ENCODE measurements at regions not wholly inside any gene's neighbourhood (a gene's known extent, or its start where the extent isn't known, plus 50 kb on each side); places are given as distances from the start of the nearest gene placed in this dataset.

DNA sequence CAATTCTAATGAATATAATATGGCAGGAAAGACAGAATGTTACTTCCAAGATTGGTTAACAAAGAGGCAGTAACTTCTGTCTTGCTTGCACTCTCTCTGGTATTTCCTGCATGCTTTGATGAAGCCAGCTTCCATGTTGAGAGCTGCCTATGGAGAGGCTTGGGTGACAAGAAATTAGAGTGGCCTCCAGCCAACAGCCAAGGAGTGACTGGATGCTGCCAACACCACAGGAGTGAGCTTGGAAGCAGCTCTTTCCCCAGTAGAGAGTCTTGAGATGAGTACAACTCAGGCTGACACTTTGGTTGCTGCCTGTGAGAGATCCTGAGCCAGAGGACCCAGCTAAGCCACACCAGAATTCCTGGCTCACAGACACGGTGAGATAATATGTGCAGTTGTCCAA lies 183.1 kb downstream of the RMST start:
- TF ChIP-seq PKNOX1 (IDR thresholded peaks at IDR 0.05) (no peak), CTBP1 (IDR thresholded peaks at IDR 0.05; ENCODE audit: borderline replicate concordance) (no peak), FOXM1 (IDR thresholded peaks at IDR 0.05; ENCODE audit: borderline replicate concordance) (no peak), SP1 (IDR thresholded peaks at IDR 0.05) (no peak), FOXK2 (IDR thresholded peaks at IDR 0.05) (no peak), ELF4 (IDR thresholded peaks at IDR 0.05) (no peak), ARNT (IDR thresholded peaks at IDR 0.05) (no peak), FOXA1 (IDR thresholded peaks at IDR 0.05) (no peak), BHLHE40 (IDR thresholded peaks at IDR 0.05; ENCODE audit: borderline replicate concordance) (no peak), LEF1 (IDR thresholded peaks at IDR 0.05; ENCODE audit: borderline replicate concordance) (no peak), SUZ12 (IDR thresholded peaks at IDR 0.05) (no peak)
